ENCODE measurements at regions not wholly inside any gene's neighbourhood (a gene's known extent, or its start where the extent isn't known, plus 50 kb on each side); places are given as distances from the start of the nearest gene placed in this dataset.
"Not testable (repeated sequence)": the region's sequence is repeated elsewhere in the genome, so short reads cannot be mapped to it uniquely, and the experiment has no call there.

- not testable (repeated sequence) for H3K9me3 Mint-ChIP-seq (ENCODE audit: unreplicated experiment); H3K4me1 Mint-ChIP-seq (ENCODE audit: unreplicated experiment); H3K4me3 Mint-ChIP-seq (ENCODE audit: unreplicated experiment); DNase-seq (ENCODE audit: extremely low spot score, unreplicated experiment); H3K27ac Mint-ChIP-seq (ENCODE audit: unreplicated experiment); H3K36me3 Mint-ChIP-seq (ENCODE audit: unreplicated experiment); H3K27me3 Mint-ChIP-seq (ENCODE audit: unreplicated experiment)
These were observed 223.7 kb upstream of the ANKRD20A1 start for GRCh38 chr9:67635067-67635466.

- H3K4me3 Mint-ChIP-seq (ENCODE audit: unreplicated experiment); H3K27ac Mint-ChIP-seq (ENCODE audit: unreplicated experiment); H3K27me3 Mint-ChIP-seq (ENCODE audit: unreplicated experiment); DNase-seq (ENCODE audit: extremely low spot score, unreplicated experiment); H3K36me3 Mint-ChIP-seq (ENCODE audit: unreplicated experiment); H3K4me1 Mint-ChIP-seq (ENCODE audit: unreplicated experiment); H3K9me3 Mint-ChIP-seq (ENCODE audit: unreplicated experiment): not testable (repeated sequence)
These were observed 246.8 kb upstream of the ANKRD20A1 start for GRCh38 chr9:67611900-67612299.

- not testable (repeated sequence) for DNase-seq (ENCODE audit: extremely low spot score, unreplicated experiment); H3K9me3 Mint-ChIP-seq (ENCODE audit: unreplicated experiment); H3K27me3 Mint-ChIP-seq (ENCODE audit: unreplicated experiment); H3K36me3 Mint-ChIP-seq (ENCODE audit: unreplicated experiment); H3K27ac Mint-ChIP-seq (ENCODE audit: unreplicated experiment); H3K4me1 Mint-ChIP-seq (ENCODE audit: unreplicated experiment); H3K4me3 Mint-ChIP-seq (ENCODE audit: unreplicated experiment)
These were observed 248.9 kb upstream of the ANKRD20A1 start for GRCh38 chr9:67609872-67610271.

- not testable (repeated sequence) for H3K36me3 Mint-ChIP-seq (ENCODE audit: unreplicated experiment); H3K4me3 Mint-ChIP-seq (ENCODE audit: unreplicated experiment); H3K4me1 Mint-ChIP-seq (ENCODE audit: unreplicated experiment); H3K27me3 Mint-ChIP-seq (ENCODE audit: unreplicated experiment); H3K9me3 Mint-ChIP-seq (ENCODE audit: unreplicated experiment); H3K27ac Mint-ChIP-seq (ENCODE audit: unreplicated experiment); DNase-seq (ENCODE audit: extremely low spot score, unreplicated experiment)
These were observed 249.3 kb upstream of the ANKRD20A1 start for GRCh38 chr9:67609435-67609834.

- H3K36me3 Mint-ChIP-seq (ENCODE audit: unreplicated experiment); H3K27ac Mint-ChIP-seq (ENCODE audit: unreplicated experiment); DNase-seq (ENCODE audit: extremely low spot score, unreplicated experiment); H3K9me3 Mint-ChIP-seq (ENCODE audit: unreplicated experiment); H3K4me3 Mint-ChIP-seq (ENCODE audit: unreplicated experiment); H3K4me1 Mint-ChIP-seq (ENCODE audit: unreplicated experiment); H3K27me3 Mint-ChIP-seq (ENCODE audit: unreplicated experiment): not testable (repeated sequence)
These were observed 253.6 kb upstream of the ANKRD20A1 start for GRCh38 chr9:67605113-67605512.

- not testable (repeated sequence) for H3K4me1 Mint-ChIP-seq (ENCODE audit: unreplicated experiment); H3K27ac Mint-ChIP-seq (ENCODE audit: unreplicated experiment); H3K27me3 Mint-ChIP-seq (ENCODE audit: unreplicated experiment); DNase-seq (ENCODE audit: extremely low spot score, unreplicated experiment); H3K36me3 Mint-ChIP-seq (ENCODE audit: unreplicated experiment); H3K4me3 Mint-ChIP-seq (ENCODE audit: unreplicated experiment); H3K9me3 Mint-ChIP-seq (ENCODE audit: unreplicated experiment)
These were observed 255.1 kb upstream of the ANKRD20A1 start for GRCh38 chr9:67603609-67604008.

GRCh38 chr9:67592424-67592823, 266.3 kb upstream of the ANKRD20A1 start:
- not testable (repeated sequence) for H3K9me3 Mint-ChIP-seq (ENCODE audit: unreplicated experiment); H3K4me1 Mint-ChIP-seq (ENCODE audit: unreplicated experiment); H3K36me3 Mint-ChIP-seq (ENCODE audit: unreplicated experiment); H3K4me3 Mint-ChIP-seq (ENCODE audit: unreplicated experiment); DNase-seq (ENCODE audit: extremely low spot score, unreplicated experiment); H3K27me3 Mint-ChIP-seq (ENCODE audit: unreplicated experiment); H3K27ac Mint-ChIP-seq (ENCODE audit: unreplicated experiment)

GRCh38 chr9:67555874-67556273, 302.9 kb upstream of the ANKRD20A1 start:
- H3K4me3 Mint-ChIP-seq (ENCODE audit: unreplicated experiment); H3K27me3 Mint-ChIP-seq (ENCODE audit: unreplicated experiment); H3K36me3 Mint-ChIP-seq (ENCODE audit: unreplicated experiment); DNase-seq (ENCODE audit: extremely low spot score, unreplicated experiment); H3K4me1 Mint-ChIP-seq (ENCODE audit: unreplicated experiment); H3K27ac Mint-ChIP-seq (ENCODE audit: unreplicated experiment); H3K9me3 Mint-ChIP-seq (ENCODE audit: unreplicated experiment): not testable (repeated sequence)

- not testable (repeated sequence) for H3K4me3 Mint-ChIP-seq (ENCODE audit: unreplicated experiment); H3K27ac Mint-ChIP-seq (ENCODE audit: unreplicated experiment); H3K4me1 Mint-ChIP-seq (ENCODE audit: unreplicated experiment); H3K36me3 Mint-ChIP-seq (ENCODE audit: unreplicated experiment); H3K27me3 Mint-ChIP-seq (ENCODE audit: unreplicated experiment); DNase-seq (ENCODE audit: extremely low spot score, unreplicated experiment); H3K9me3 Mint-ChIP-seq (ENCODE audit: unreplicated experiment)
These were observed 308.7 kb upstream of the ANKRD20A1 start for GRCh38 chr9:67550044-67550443.

GRCh38 chr9:67529834-67530233, 328.9 kb upstream of the ANKRD20A1 start:
- H3K9me3 Mint-ChIP-seq (ENCODE audit: unreplicated experiment); H3K27ac Mint-ChIP-seq (ENCODE audit: unreplicated experiment); H3K36me3 Mint-ChIP-seq (ENCODE audit: unreplicated experiment); H3K4me3 Mint-ChIP-seq (ENCODE audit: unreplicated experiment); H3K4me1 Mint-ChIP-seq (ENCODE audit: unreplicated experiment); DNase-seq (ENCODE audit: extremely low spot score, unreplicated experiment); H3K27me3 Mint-ChIP-seq (ENCODE audit: unreplicated experiment): not testable (repeated sequence)

- H3K36me3 Mint-ChIP-seq (ENCODE audit: unreplicated experiment); H3K27me3 Mint-ChIP-seq (ENCODE audit: unreplicated experiment); H3K4me3 Mint-ChIP-seq (ENCODE audit: unreplicated experiment); H3K4me1 Mint-ChIP-seq (ENCODE audit: unreplicated experiment); H3K27ac Mint-ChIP-seq (ENCODE audit: unreplicated experiment); DNase-seq (ENCODE audit: extremely low spot score, unreplicated experiment); H3K9me3 Mint-ChIP-seq (ENCODE audit: unreplicated experiment): not testable (repeated sequence)
These were observed 341.8 kb upstream of the ANKRD20A1 start for GRCh38 chr9:67516938-67517337.

- H3K27ac Mint-ChIP-seq (ENCODE audit: unreplicated experiment); H3K9me3 Mint-ChIP-seq (ENCODE audit: unreplicated experiment); H3K4me3 Mint-ChIP-seq (ENCODE audit: unreplicated experiment); H3K4me1 Mint-ChIP-seq (ENCODE audit: unreplicated experiment); H3K36me3 Mint-ChIP-seq (ENCODE audit: unreplicated experiment); DNase-seq (ENCODE audit: extremely low spot score, unreplicated experiment); H3K27me3 Mint-ChIP-seq (ENCODE audit: unreplicated experiment): not testable (repeated sequence)
These were observed 344.1 kb upstream of the ANKRD20A1 start for GRCh38 chr9:67514587-67514986.

GRCh38 chr9:67503728-67504369, 354.9 kb upstream of the ANKRD20A1 start:
- H3K9me3 Mint-ChIP-seq (ENCODE audit: unreplicated experiment); H3K36me3 Mint-ChIP-seq (ENCODE audit: unreplicated experiment); H3K27me3 Mint-ChIP-seq (ENCODE audit: unreplicated experiment); DNase-seq (ENCODE audit: extremely low spot score, unreplicated experiment); H3K4me3 Mint-ChIP-seq (ENCODE audit: unreplicated experiment); H3K27ac Mint-ChIP-seq (ENCODE audit: unreplicated experiment); H3K4me1 Mint-ChIP-seq (ENCODE audit: unreplicated experiment): not testable (repeated sequence)
